HG03575 (cell line): ENCODE measurements at regions not wholly inside any gene's neighbourhood (a gene's known extent, or its start where the extent isn't known, plus 50 kb on each side); places are given as distances from the start of the nearest gene placed in this dataset.
"Not testable (repeated sequence)": the region's sequence is repeated elsewhere in the genome, so short reads cannot be mapped to it uniquely, and the experiment has no call there.

ENCODE experiments used
- ATAC-seq: cut with Tn5 transposase; IDR thresholded peaks from one replicate; pipeline ENCODE4 v1.9.1; 2021; ENCODE audit not compliant: unreplicated experiment, insufficient number of reproducible peaks, low FRiP score; ENCODE audit errors: extremely low read depth

- no peak for ATAC-seq
Measured at GRCh38 chrX:9295551-9295950, 169.3 kb upstream of the TBL1X start.

- no peak for ATAC-seq
Measured at GRCh38 chrX:9298221-9298620, 166.6 kb upstream of the TBL1X start.

DNA sequence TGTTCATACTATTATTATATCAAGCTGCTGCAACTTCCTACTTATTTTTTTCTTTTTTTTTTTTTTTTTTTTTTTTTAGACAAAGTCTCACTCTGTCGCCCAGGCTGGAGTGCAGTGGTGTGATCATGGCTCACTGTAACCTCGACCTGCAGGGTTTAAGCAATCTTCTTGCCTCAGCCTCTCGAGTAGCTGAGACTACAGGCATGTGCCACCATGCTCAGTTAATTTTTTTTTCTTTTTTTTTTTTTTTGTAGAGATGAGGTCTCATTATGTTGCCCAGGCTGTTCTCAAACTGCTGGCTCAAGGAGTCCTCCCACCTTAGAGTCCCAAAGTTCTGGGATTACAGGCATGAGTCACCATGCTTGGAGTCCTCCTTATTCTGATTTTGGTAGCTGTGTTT, 165.2 kb upstream of the TBL1X start:
- ATAC-seq, result not testable (repeated sequence)

- no peak for ATAC-seq
Measured at GRCh38 chrX:9301836-9302235, 163.0 kb upstream of the TBL1X start.

- no peak for ATAC-seq
Measured at GRCh38 chrX:9302381-9302780, 162.5 kb upstream of the TBL1X start.

GRCh38 chrX:9308426-9308825, 156.4 kb upstream of the TBL1X start:
- ATAC-seq, result no peak

DNA sequence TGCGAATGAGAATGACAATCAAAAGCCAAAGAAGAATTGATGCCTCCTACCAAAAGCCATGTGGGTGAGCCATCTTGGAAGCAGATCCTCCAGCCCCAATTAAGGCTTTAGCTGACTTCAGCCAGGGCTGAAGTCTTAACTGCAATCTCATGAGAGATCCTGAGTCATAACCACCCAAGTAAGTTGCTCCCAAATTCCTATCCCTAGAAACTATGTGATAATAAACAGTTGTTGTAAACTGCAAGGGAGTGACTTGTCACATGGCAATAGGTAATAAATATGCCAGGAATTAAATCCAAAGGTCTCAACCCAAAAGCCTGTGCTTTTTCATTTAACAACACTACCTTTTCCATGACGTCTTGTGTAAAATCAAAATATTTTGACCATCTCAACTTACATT, 154.2 kb upstream of the TBL1X start:
- no peak for ATAC-seq

DNA sequence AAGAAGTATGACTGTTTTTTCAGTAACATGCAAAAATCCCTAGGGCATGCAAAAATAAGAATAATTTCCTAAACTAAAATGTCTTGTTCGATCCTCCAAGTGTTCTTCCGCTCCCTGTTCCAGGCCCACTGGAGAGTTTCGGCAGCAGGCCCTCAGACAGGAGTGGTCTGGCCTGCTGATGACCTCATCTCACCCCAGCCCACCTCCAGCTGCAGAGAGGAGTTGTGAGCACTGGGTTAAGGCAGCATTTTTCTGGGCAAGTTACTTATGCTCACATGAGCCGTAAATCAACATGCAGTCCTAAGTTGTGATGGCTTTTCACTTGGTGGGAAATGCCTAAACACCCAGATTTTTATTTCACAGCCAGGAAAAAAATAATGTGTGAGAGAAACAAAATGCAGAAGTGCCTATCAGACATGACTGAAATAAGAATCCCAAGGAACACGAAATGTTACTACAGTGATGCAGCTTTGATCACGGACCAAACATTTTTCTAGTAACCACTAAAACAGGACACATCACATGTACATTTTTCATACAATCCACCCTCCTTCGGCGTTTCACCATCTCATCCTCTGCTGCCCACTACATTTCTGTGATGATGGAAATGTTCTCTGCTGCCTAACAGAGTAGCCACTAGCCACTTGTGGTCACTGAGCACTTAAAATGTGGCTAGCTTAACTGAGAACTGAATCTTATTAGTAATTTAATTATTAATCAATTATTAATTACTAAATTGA, 153.3 kb upstream of the TBL1X start:
- no peak for ATAC-seq

DNA sequence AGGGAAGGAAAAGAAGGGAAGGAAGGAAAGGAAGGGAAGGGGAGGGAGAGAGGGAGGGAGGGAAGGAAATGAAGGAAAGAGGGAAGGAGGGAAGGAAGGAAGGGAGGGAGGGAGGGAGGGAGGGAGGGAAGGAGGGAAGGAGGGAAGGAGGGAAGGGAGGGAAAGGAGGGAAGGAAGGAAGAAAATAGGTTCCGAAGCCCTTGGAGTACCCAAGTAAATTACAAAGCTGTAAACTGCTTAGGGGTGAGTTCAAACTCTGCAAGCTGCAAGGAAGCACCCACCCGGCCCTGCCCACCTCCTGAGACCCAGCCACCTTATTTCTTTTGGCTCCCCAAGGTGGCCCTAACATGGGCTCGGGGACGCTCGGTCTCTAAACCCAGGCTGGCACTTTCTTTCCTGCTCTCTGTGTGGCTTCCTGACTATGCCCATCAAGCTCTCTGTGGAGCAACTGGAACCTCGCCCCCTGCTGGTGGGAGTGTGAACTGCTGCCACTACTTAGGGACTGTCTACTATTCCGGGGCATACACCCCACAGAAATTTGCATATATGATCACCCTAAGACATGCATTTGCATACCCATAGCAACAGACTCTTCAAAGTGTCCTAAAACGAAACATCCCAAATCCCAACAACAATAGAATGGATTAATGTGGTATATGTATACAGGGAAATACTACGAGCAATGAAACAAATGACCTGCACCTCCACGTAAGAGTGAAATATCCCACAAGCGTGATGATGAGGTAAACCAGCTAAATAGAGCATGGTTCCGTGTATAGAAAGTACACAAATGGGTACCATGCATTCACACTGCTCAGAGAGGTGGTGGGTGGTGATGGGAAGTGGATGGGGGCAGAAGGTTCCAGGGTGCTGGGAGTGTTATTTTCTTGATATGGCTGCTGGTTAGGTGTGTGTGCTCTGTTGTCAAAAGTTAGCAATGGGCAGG, 151.7 kb upstream of the TBL1X start:
- peak; percentile 59 for ATAC-seq

- no peak for ATAC-seq
Measured at GRCh38 chrX:9315086-9315485, 149.8 kb upstream of the TBL1X start.

DNA sequence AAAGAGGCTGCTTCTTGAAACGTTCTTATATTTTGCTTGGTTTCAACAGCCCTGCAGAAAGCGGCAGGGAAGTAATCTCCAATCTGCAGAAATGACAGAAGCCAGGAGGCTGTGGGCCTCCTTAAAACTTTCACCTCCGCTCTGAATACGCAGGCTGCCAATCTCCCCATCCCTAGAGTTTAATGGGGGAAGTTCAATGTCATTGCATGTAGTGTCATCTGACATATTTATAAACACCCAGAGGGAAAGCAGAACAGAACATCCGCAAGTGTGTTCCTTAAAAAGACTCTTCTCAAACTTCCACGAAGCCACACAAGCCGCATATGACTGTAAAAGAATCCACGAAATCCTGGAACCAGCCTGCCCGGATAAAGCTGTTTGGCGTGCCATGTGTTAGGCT, 148.8 kb upstream of the TBL1X start:
- ATAC-seq, result no peak

DNA sequence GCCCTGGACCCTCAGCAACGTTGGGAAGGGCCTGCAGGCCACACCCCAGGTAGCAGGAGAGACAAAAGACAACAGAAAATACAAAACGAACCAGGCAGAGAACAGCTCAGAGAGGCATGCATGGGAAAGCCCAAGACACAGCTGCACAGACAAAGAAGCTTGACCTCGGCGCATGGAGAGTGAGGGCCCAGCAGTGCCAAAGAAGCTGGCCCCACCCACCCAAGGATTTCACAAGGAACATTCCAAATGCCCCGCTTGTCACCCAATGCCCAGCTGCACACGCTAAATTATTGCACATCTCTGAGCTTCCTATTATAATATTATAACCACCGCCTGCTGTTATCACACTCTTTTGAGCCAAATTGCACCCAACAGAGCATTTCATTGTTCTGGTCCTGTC, 147.7 kb upstream of the TBL1X start:
- ATAC-seq, result no peak

- ATAC-seq, result no peak
Measured at GRCh38 chrX:9318213-9318612, 146.6 kb upstream of the TBL1X start.

DNA sequence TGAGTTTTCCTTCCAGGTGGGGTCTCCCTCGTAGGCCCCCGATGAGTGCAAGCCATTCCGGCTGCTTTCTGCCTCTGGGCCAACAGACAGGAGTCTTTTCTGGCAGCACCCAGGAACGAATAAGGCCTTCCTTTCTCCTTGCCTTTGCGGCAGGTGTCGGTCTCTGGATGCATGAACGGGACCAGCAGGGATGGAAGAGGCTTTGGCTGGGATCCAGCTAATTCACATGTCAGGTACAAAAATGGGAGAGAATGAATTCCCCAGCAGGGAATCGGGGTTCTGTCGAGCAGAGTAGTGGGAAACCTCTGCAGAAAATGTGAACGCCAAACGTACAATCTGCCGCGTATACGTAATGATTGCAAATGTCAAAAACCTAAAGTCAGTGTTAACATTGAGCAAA, 146.1 kb upstream of the TBL1X start:
- ATAC-seq, result no peak

GRCh38 chrX:9320940-9321339, 143.9 kb upstream of the TBL1X start:
- ATAC-seq, result no peak

DNA sequence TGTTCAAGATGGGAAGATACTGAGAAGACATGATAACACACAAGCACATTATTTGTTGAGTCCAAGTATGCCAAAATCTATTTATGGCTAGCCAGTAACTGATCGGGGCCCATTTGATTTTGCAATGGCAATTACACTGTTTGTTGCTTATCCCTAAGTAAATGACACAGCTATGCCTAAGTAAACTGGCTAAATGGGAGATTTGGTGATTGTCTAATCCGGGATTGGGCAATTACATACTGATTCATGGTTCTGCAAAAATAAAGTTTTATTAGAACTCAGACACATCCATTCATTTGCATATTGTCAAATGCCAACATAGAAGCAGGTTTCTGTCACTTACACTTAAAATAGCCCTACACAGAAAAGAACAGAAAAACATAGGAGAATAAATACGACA, 140.2 kb upstream of the TBL1X start:
- ATAC-seq, result no peak

- ATAC-seq, result no peak
Measured at GRCh38 chrX:9326369-9326768, 138.5 kb upstream of the TBL1X start.

GRCh38 chrX:9327086-9327746, 137.6 kb upstream of the TBL1X start:
- no peak for ATAC-seq

- no peak for ATAC-seq
Measured at GRCh38 chrX:9327747-9328145, 137.1 kb upstream of the TBL1X start.

DNA sequence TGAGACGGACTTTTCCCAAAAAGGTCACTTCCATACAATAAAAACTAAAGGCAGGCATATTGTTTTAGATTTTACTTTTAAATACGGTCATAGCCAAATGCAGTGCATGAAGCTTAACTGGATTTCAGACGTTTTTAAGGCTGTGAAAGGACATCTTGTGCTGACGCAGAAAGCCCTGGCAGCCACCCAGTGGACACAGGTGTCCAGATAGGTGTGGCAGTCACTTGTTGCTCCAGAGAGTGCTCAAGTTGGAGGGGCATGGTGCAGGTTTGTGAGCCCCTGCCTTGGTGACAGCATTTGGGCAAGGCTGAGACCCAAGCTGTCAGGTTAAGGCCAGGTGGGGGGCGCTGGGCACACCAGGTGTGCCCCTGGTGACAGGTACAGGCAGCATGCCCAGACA, 135.8 kb upstream of the TBL1X start:
- ATAC-seq, result no peak
